ENCODE measurements at regions not wholly inside any gene's neighbourhood (a gene's known extent, or its start where the extent isn't known, plus 50 kb on each side); places are given as distances from the start of the nearest gene placed in this dataset.
"Not testable (repeated sequence)": the region's sequence is repeated elsewhere in the genome, so short reads cannot be mapped to it uniquely, and the experiment has no call there.

DNA sequence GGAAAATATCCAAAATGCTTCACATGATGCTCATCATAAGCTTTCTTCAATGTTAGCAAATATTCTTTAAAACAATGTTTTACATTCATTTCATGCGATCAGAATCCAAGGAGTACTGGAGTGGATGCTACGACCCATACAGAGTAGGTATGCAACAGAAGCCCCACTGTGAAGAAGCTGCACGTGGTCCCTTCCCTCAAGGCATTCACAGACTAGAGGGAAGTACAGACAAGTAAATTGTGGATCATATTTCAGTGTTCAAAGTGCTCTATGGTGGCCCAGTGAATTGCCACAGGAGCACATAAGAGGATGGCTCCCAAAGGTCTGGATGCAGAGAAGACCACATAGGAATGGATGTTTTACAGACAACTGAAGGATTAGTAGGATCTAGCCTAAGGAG lies 789.9 kb downstream of the IGSF11 start:
- DNase-seq: no peak

DNA sequence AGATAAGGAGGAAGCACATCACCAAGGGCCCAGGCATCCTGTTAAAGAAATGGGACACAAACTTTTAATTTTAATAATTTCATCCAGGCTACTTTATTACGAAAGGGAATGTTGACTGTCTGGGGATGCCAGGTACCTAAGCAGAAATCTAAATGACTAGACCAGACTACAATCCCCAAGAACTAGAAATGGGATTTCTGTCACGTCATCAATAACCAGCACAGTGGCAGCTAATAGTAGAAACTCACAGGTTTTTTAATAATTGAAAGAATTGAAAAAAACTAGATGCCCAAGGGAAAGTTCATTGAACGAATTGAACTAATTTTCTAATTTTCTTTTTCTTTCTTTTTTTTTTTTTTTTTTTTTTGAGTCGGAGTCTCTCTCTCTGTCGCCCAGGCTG lies 789.3 kb downstream of the IGSF11 start:
- no peak for DNase-seq

- not testable (repeated sequence) for DNase-seq
Observed at GRCh38 chr3:118258850-118259249, 775.8 kb downstream of the IGSF11 start.

- DNase-seq: no peak
Observed at GRCh38 chr3:118262800-118263402, 771.7 kb downstream of the IGSF11 start.

DNA sequence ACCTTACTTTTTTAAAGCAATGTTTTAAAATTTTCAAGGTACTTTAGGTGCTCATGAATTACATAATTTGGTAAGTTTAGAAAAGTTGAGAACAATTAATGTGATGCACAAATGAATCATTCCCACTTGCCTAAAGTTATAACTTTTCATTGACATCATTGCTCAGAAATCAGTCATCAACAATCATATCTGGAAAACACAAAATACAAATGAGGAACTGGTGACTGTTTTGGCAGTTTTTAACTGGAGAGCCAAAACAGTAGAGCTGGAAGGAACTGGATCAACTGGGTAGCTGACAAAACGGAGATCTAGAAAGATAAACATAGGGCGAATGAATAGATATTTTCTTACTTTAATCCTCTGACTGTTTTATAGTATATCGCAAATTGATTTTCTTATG lies 767.1 kb downstream of the IGSF11 start:
- no peak for DNase-seq

DNA sequence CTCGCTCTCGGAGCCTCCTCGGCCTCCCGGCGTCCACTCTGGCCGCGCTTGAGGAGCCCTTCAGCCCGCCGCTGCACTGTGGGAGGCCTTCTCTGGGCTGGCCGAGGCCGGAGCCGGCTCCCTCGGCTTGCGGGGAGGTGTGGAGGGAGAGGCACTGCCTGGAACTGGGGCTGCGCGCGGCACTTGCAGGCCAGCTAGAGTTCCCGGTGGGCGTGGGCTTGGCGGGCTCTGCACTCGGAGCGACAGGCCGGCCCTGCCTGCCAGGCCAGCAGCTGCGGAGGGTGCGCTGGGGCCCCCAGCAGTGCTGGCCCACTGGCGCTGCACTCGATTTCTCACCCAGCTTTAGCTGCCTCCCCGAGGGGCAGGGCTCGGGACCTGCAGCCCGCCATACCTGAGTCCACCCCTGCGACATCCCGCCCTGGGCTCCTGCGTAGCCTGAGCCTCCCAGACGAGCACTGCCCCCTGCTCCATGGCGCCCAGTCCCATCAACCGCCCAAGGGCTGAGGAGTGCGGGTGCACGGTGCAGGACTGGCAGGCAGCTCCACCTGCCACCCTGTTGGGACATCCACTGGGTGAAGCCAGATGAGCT lies 765.0 kb downstream of the IGSF11 start:
- DNase-seq: no peak

DNA sequence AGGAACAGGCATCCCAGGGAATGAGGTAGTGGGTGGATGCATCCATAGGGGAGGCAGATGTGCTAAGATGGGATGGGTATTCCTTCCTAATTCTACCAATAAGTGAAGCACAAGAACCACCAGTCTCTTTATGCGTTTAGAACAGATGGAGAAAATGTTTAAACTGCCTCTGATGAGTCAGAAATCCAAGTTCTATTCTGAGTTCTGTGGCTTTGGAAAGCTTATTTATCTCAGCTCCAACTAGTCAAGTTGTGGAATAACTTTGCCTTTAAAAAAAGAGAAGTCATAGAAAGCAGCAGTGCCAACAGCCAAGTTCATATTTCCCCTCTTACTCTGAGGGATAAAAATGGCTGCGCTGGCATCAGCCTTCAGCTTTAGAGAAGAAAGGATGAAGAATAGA lies 761.7 kb downstream of the IGSF11 start:
- no peak for DNase-seq

DNA sequence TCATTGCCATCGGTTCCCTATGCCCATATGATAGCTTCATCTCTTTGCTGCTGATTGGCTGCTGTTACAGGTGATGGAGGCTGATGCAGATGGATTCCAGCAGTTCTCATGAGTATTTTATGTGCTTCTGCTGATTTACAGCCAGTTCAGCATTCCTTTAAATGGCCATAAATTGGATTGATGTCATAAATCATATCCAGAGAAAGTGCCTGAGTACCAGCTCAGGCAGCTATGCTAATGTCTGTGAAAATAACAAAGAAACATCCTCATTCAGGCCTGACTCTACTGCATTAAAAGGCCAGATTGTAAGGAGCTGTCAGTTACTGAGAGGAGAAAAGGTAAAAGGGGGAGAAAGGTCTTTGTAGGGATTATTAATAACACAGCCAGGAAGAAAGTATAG lies 756.8 kb downstream of the IGSF11 start:
- DNase-seq: no peak

- no peak for DNase-seq
Observed at GRCh38 chr3:118292841-118293240, 741.8 kb downstream of the IGSF11 start.

- DNase-seq: no peak
Observed at GRCh38 chr3:118298133-118298532, 736.5 kb downstream of the IGSF11 start.

DNA sequence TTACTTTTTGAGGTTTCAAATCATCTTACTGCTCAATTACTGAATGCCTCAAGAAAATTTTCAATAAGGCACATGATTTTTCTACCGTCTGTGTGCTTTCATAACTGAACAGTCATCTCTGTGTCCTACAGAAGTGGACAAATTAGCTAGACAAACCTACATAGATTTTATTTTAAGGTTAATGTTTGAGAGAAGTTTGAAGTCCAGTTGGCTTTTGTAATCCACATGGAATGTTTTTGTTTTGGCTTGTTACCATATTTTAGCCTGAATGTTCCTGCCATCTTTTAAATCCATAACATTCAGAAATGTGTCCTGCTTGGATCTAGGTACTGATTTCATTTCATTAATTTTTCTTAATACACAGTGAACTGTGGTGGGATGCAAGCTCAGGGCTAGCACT lies 730.1 kb downstream of the IGSF11 start:
- no peak for DNase-seq

DNA sequence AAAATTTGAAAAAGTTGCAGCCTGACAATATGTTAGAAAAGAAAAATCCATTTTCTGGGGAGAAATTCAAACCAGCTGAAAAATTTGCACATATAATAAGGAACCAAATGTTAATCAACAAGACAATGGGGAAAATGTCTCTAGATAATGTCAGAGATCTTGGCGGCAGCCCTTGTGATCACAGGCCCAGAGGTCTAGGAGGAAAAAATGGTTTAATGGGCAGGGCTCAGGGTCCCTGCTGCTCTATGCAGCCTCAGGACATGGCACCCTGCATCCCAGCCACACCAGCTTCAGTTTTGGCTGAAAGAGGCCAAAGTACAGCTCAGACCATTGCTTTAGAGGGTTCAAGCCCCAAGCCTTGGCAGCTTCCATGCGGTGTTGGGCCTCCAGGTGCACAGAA lies 701.9 kb downstream of the IGSF11 start:
- no peak for DNase-seq

DNA sequence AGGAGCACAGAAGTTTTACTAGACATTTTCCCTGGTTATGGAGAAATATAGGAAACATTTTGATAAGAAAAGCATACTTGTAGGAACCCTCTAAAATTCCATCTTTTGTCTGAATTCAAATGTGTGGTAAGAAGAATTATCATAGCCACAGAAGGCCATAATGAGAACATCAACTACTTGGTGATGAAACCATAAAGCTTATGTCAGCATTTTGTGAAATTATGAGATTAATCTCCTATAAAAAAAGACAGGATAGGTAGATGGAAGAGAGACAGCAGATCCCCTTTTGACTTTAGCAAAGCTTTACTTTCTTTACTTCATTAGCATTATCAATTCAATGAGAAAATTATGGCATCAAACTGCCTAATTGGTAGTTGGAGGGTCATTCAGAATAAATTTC lies 697.0 kb downstream of the IGSF11 start:
- no peak for DNase-seq

DNA sequence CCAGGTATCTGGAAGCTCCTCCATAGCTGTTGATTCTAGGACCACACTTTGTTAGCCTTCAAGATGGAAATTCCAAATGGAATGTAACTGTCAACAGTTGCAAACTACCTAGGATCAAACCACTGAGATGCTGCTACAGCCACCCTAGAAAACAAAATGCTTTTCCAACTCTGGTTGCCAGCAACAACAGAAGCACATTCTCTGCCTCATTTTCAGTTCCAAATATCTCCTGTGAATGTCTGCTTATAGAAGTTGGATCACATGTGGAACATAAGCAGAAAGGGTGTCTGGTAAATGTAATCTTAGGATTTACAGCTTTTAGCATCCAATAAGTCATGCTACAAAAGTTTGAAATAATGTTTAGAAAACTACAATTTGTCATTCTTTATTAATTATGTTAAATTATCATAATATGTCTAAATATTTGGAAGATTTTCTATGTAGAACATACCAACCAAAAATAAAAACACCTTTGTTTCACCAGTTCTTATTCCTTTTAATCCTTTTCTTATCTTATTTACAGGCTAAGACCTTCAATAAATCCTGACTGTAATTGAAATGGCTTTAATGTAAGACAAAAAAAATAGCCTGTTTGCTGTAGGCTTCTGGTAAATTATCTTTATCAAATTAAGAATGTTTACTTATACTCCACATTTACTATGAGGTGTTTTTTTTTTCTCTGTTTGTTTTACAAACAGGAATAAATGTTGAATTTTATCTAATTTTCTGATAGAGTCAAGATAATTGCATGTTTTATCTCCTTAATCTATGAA lies 687.1 kb downstream of the IGSF11 start:
- no peak for DNase-seq

DNA sequence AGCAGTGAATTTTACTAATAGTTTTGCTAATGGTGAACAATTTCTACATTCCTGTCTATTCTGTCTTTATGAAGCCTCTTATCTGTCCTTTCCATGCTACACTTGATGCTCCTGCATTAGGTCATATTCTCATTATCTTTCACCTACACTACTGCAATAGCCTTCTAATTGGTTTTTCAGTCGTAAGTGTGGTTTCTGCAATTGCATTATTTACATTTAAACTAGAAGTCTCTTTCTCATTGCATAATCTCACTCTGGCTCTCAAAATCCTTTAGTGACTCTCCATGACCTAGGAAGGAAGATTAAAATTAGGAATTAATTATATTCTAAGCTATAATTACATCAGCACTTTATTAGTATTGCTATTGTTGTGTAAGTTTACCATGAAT lies 686.5 kb downstream of the IGSF11 start:
- no peak for DNase-seq

DNA sequence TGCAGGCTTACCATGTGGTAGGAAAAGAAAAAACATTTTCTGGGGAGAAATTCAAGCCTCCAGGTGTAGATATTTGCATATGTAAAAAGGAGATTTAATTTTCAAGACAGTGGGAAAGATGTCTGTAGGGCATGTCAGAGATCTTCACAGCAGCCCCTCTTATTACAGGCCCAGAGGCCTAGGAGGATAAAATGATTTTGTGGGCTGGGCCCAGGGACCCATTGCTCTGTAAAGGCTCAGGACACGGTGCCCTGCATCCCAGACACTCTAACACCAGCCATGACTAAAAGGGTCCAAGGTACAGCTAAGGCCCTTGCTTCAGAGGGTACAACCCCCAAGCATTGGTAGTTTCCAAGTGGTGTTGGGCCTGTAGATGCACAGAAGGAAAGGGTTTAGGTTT lies 680.1 kb downstream of the IGSF11 start:
- no peak for DNase-seq

DNA sequence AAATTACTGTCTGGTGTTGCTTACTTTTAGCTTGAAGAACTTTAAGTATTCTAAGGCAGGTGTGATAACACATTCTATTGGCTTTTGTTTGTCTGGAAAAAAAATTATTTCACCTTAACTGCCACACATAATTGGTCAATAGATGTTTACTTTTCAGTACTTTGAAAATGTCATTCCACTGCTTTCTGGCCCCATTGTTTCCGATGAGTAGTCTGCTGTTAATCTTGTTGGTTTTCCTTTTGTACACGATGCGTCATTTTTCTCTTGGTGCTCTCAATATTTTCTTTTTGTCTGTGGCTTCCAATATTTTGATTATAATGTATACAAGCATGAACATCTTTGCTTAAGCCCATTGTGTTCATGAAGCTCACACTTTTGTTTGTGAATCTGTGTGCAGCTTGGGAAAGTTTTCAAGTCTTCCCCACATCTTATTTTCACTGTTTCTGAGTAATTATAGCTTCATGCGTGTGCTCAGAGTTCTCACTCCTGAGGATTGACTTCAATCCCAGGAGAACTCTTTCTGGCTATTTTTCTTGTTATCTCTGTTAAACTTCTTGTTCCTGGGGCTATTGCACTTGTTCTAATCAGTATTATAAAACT lies 664.7 kb downstream of the IGSF11 start:
- no peak for DNase-seq

- DNase-seq: no peak
Observed at GRCh38 chr3:118380576-118380975, 654.1 kb downstream of the IGSF11 start.

- no peak for DNase-seq
Observed at GRCh38 chr3:118396491-118396890, 638.2 kb downstream of the IGSF11 start.

GRCh38 chr3:118400086-118400485 lies 634.6 kb downstream of the IGSF11 start:
- no peak for DNase-seq

GRCh38 chr3:118400886-118401285 lies 633.8 kb downstream of the IGSF11 start:
- DNase-seq: no peak

- no peak for DNase-seq
Observed at GRCh38 chr3:118401887-118402286, 632.8 kb downstream of the IGSF11 start.

- DNase-seq: no peak
Observed at GRCh38 chr3:118402971-118403370, 631.7 kb downstream of the IGSF11 start.

DNA sequence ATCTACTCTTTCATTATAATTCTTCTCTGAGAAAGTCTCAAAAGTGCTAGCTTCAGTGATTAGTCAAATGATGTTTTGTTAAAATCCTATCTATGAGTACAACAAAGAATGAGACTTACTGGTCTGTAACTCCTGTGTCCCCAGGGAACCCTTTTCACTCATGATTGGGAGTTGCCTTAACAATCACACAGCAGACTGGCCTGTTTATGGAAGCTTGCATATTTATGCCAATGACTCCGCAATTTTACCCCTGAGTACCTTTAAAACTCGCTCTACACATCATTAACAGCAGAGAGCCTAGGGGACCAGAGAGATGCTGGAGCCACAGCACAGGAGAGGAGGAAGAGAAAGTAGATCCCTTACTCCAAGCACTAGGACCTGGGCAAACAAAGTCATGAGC lies 628.1 kb downstream of the IGSF11 start:
- no peak for DNase-seq
